ENCODE measurements at regions not wholly inside any gene's neighbourhood (a gene's known extent, or its start where the extent isn't known, plus 50 kb on each side); places are given as distances from the start of the nearest gene placed in this dataset.
"Not testable (repeated sequence)": the region's sequence is repeated elsewhere in the genome, so short reads cannot be mapped to it uniquely, and the experiment has no call there.

DNA sequence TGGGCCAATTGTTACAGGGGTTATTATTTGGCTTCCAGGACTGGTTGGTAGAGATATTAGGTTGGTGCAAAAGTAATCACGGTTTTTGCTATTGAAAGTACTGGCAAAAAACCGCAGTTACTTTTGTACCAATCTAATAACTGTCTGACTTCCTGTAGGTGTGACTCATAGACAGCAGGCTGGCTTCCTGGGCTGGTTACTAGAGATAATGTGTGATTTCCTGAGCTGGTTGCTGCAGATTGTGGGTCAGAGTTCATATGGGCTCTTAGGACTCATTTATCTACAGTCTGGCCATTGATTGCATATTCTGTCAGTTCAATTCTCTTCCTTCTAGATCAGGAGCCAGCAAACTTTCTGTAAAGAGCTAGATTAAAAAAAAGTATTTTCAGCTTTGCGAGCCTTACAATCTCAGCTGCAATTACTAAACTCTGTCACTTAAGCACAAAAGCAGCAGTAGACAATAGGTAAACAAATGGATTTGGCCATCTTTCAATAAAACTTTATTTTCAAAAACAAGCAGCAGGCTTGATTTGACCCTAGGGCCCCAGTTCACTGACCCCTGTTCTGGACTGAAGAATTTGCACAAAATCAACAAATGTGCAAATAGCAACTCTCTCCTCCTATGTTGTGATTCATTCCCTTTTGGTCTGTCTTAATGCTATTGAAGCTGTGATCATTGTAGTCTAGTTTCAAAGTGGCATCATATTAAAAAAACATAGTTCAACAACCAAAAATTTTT, 50.8 kb upstream of the BOD1L1 start:
- intact Hi-C loops (cut with micrococcal nuclease): no loop called here

- intact Hi-C loops (cut with micrococcal nuclease): no loop called here
These were observed 54.0 kb upstream of the BOD1L1 start for GRCh38 chr4:13681570-13681969.

GRCh38 chr4:13694256-13694655, 66.7 kb upstream of the BOD1L1 start:
- intact Hi-C loops (cut with micrococcal nuclease): no loop called here

- intact Hi-C loops (cut with micrococcal nuclease): no loop called here
These were observed 70.8 kb upstream of the BOD1L1 start for GRCh38 chr4:13698296-13698695.

DNA sequence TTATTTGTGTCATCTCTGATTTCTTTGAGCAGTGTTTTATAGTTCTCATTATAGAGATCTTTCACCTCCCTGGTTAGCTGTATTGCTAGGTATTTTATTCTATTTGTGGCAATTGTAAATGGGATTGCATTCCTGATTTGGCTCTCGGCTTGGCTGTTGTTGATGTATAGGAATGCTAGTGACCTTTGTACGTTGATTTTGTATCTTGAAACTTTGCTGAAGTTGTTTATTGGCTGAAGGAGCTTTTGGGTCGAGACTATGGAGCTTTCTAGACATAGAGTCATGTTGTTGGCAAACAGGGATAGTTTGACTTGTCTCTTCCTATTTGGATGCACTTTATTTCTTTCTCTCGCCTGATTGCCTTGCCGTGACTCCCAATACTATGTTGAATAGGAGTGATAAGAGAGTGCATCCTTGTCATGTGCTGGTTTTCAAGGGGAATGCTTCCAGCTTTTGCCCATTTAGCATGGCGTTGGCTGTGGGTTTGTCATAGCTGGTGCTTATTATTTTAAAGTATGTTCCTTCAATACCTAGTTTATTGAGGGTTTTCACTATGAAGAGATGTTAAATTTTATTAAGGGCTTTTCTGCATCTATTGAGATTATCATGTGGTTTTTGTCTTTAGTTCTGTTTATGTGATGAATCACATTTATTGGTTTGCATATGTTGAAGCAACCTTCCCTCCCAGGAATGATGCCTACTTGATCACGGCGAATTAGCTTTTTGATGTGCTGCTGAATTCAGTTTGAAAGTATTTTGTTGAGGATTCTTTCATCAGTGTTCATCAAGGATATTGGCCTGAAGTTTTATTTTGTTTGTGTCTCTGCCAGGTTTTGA, 72.7 kb upstream of the BOD1L1 start:
- intact Hi-C loops (cut with micrococcal nuclease): no loop called here

GRCh38 chr4:13700858-13701140, 73.3 kb upstream of the BOD1L1 start:
- intact Hi-C loops (cut with micrococcal nuclease): not testable (repeated sequence)

GRCh38 chr4:13701937-13702446, 74.5 kb upstream of the BOD1L1 start:
- intact Hi-C loops (cut with micrococcal nuclease): no loop called here

- intact Hi-C loops (cut with micrococcal nuclease): no loop called here
These were observed 75.6 kb upstream of the BOD1L1 start for GRCh38 chr4:13703096-13703495.

DNA sequence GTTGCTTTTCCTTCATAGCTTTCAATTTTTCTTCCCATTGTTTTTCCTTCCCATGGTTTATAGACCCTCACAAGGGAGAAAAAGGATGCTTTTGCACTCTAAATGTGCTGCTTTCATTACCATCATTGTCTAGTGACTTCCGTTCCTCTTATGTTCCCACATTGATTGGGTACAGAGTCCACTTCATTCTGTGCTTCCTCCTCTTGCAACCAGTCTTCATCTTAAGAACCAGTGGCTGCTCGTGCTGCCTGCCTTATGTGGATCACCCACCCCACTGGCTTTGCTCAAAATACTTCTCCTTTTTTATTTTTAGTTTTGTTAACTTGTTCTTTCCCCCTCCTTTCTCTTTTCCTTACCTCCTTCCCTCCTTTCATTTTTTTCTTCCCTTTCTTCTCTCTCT, 76.5 kb upstream of the BOD1L1 start:
- intact Hi-C loops (cut with micrococcal nuclease): no loop called here

GRCh38 chr4:13704761-13705160, 77.2 kb upstream of the BOD1L1 start:
- intact Hi-C loops (cut with micrococcal nuclease): no loop called here

- intact Hi-C loops (cut with micrococcal nuclease): no loop called here
These were observed 78.1 kb upstream of the BOD1L1 start for GRCh38 chr4:13705521-13706041.

DNA sequence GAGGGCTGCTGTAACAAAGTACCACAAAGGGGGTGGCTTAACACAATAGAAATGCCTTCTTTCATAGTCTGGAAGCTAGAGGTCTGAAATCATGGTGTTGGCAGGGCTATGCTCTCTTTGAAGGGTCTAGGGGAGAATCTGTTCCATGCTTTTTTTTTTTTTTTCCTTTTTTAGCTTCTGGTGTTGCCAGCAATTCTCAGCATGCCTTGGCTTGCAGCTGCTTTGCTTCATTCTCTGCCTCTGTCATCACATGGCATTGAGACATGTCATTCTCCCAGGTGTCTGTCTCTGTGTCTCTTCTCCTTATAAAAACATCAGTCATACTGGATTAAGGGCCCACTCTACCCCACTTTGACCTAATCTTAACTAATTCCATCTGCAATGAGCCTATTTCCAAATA, 78.6 kb upstream of the BOD1L1 start:
- intact Hi-C loops (cut with micrococcal nuclease): no loop called here

DNA sequence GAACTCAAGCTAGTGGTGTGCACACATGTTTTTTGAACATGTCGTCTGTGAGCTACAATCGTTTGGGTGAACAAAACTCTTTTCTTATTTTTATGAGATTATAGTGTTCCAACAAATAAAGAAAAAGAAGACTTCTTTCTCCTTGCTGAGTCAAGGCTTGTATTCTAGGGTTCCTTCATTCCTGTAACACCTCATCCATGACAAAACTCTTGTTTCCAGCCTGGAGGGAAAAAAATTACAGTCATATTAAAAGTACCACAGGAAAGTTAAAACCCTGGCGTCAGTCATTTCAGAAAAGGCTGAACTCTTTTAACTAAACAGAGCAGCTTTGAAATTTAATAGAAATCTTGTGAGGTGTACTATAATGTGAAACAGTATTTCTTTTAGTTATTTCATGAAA, 79.2 kb upstream of the BOD1L1 start:
- intact Hi-C loops (cut with micrococcal nuclease): no loop called here

DNA sequence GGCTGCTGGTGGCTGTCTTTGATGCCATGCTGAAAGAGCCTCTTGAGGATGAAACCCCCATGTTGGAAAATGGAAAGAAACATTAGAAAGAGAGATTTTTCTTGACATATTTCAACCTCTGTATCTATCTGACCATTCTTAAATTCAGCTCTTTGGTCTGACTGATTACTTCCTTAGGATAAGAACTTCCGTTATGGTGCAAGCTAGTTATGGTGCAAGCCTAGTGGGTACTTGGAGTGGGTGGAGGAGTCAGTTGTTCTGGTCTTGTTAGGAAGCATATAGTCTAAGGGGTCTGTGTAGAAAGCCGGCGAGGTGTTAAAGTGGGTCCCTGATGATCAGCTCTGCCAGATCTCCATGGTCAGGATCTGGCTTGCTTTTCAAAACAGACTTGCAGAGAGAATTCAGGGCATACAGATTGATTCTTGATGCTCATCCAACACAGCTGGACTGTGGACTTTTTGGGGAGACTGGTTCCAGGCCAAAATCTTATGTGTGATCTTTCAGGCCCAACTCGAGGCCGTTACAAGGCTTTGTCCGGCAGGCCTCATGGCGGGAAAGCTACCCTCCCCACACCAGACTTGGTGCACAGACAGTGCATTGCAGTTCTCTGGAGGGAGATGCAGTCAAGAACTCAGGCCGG, 82.8 kb upstream of the BOD1L1 start:
- intact Hi-C loops (cut with micrococcal nuclease): no loop called here

- intact Hi-C loops (cut with micrococcal nuclease): no loop called here
These were observed 83.8 kb upstream of the BOD1L1 start for GRCh38 chr4:13711233-13711785.

GRCh38 chr4:13721894-13722293, 94.4 kb upstream of the BOD1L1 start:
- intact Hi-C loops (cut with micrococcal nuclease): no loop called here

- intact Hi-C loops (cut with micrococcal nuclease): no loop called here
These were observed 95.1 kb upstream of the BOD1L1 start for GRCh38 chr4:13722649-13723048.

DNA sequence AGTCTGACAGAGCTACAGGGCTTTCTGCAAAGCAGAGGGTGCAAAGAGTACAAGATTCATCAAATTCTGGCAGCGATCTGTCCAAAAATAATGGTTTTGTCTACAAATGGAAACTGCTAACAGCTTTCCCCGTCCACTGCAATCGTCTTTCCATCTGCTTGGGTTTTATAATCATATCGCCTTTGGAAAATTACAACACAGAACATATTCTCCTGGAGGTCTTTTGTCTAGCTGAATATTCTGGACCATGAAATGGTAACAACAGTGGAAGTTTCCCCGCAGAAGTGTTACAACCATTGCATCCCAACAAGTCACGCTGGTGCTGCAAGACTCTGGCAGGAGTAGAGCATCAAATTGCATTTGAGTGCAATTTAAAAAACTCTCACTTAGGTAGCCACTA, 101.2 kb upstream of the BOD1L1 start:
- intact Hi-C loops (cut with micrococcal nuclease): no loop called here

GRCh38 chr4:13731019-13731418, 103.5 kb upstream of the BOD1L1 start:
- intact Hi-C loops (cut with micrococcal nuclease): no loop called here

DNA sequence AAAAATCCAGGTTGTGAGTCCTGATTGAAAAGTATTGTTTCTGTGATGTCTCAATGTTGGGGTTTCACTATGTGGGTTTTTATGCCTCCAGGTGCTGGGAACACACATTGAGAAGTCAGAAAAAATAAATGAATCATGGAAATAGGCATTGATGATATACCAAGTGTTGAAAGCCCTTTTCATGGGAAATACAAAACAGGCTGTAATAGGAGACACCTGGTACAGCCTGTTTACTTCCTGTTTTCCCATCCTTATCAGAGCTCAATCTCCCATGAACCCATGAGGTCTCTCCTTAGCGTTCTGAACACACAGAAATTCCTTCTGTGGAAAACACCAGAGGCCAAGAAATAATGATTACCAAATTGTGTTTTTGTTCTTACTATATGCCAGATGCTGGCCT, 106.3 kb upstream of the BOD1L1 start:
- intact Hi-C loops (cut with micrococcal nuclease): no loop called here

GRCh38 chr4:13750594-13750993, 123.1 kb upstream of the BOD1L1 start:
- intact Hi-C loops (cut with micrococcal nuclease): no loop called here

DNA sequence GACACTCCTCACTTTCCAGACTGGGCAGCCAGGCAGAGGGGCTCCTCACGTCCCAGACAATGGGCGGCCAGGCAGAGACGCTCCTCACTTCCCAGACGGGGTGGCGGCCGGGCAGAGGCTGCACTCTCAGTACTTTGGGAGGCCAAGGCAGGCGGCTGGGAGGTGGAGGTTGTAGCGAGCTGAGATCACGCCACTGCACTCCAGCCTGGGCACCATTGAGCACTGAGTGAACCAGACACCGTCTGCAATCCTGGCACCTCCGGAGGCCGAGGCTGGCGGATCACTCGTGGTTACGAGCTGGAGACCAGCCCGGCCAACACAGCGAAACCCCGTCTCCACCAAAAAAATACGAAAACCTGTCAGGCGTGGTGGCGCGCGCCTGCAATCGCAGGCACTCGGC, 134.1 kb upstream of the BOD1L1 start:
- intact Hi-C loops (cut with micrococcal nuclease): not testable (repeated sequence)
